HCT116 (cell line): ENCODE measurements at regions not wholly inside any gene's neighbourhood (a gene's known extent, or its start where the extent isn't known, plus 50 kb on each side); places are given as distances from the start of the nearest gene placed in this dataset.

Source experiments
- ATAC-seq: fragments of 200-7000 bp; cut with Tn5 transposase; 2 replicates; pipeline ENCODE4 v1.9.1; 2020; ENCODE audit warnings: mild to moderate bottlenecking, moderate library complexity
- BruUV-seq: library from RNA; stranded (reverse); fragments of 400-500 nt; replicated peaks from 2 replicates; lab custom pipeline; 2021; lab: Mats Ljungman, UMichigan
- CTCF ChIA-PET: fragments of 300-600 bp; sonication (Branson Sonifier 250); formaldehyde crosslinking; loops from one replicate; lab custom pipeline; 2021; ENCODE audit warnings: antibody characterized with exemption; lab: Charles Lee
- POLR2A ChIA-PET: fragments of 300-600, 350-600 bp; sonication (Branson Sonifier 250); formaldehyde crosslinking; loops from one replicate; lab custom pipeline; 2021; ENCODE audit warnings: antibody characterized with exemption; lab: Charles Lee
- RAD21 ChIA-PET, 2 experiments: fragments of 300-600 bp; sonication (Branson Sonifier 250); formaldehyde crosslinking; loops; one replicate each; lab custom pipeline; 2023; ENCODE audit warnings: low total read pairs in 2 of 2; ENCODE audit not compliant: uncharacterized antibody in 2 of 2, unreplicated experiment in 2 of 2, low non-redundant PET in 1 of 2; lab: Charles Lee
- DNase-seq: peaks from one replicate; pipeline ENCODE4 v3.0.0-alpha.2; 2010; ENCODE audit warnings: low read depth, low spot score
- H2AFZ ChIP-seq: fragments of 200-600 bp; shearing (Covaris generic), sonication (generic); 2 replicates; pipeline ENCODE4 v1.6.1; 2017; ENCODE audit warnings: low read depth, mixed run types, mixed read lengths, antibody characterized with exemption, low read length; ENCODE audit not compliant: poor library complexity, severe bottlenecking
- H3K27ac ChIP-seq: 2 replicates; pipeline ENCODE4 v1.5.1; 2012; ENCODE audit warnings: low read depth, low read length
- H3K27me3 ChIP-seq: fragments of 200-600 bp; sonication (generic); 2 replicates; pipeline ENCODE4 v1.6.1; 2016; ENCODE audit warnings: mixed run types, low read length, mixed read lengths; ENCODE audit not compliant: insufficient read depth
- H3K36me3 ChIP-seq, 2 experiments: fragments of 200-500 bp in 1 of 2; fragments of 200-600 bp in 1 of 2; sonication (Bioruptor generic) in 1 of 2; sonication (generic) in 1 of 2; 2 replicates each; pipeline versions ENCODE4 v1.5.1 to v1.6.1; 2014 to 2016; ENCODE audit warnings: low read length in 2 of 2, inconsistent platforms in 1 of 2, mixed read lengths in 1 of 2, mixed run types in 1 of 2; ENCODE audit not compliant: insufficient read depth in 2 of 2, control insufficient read depth in 1 of 2
- H3K4me1 ChIP-seq, 2 experiments: fragments of 200-600 bp in 1 of 2; sonication (generic) in 1 of 2; 2 replicates each; pipeline versions ENCODE4 v1.5.1 to v1.6.1; 2012 to 2017; ENCODE audit warnings: low read length in 2 of 2, inconsistent platforms in 1 of 2, mild to moderate bottlenecking in 1 of 2, mixed read lengths in 1 of 2, mixed run types in 1 of 2, moderate library complexity in 1 of 2; ENCODE audit not compliant: insufficient read depth in 2 of 2, control insufficient read depth in 1 of 2
- H3K4me2 ChIP-seq: fragments of 200-600 bp; sonication (generic); 2 replicates; pipeline ENCODE4 v1.6.1; 2017; ENCODE audit warnings: mixed run types, low read length, mixed read lengths
- H3K4me3 ChIP-seq, 2 experiments: fragments of 200-600 bp in 1 of 2; sonication (generic) in 1 of 2; replicated peaks in 1 of 2; 2 replicates each; pipeline ENCODE4 v1.5.1; 2011 to 2016; ENCODE audit warnings: low read length in 2 of 2, control low read depth in 1 of 2, low read depth in 1 of 2, mild to moderate bottlenecking in 1 of 2, mixed read lengths in 1 of 2, mixed run types in 1 of 2
- H3K79me2 ChIP-seq: fragments of 200-600 bp; sonication (generic); 2 replicates; pipeline ENCODE4 v1.6.1; 2017; ENCODE audit warnings: mild to moderate bottlenecking, mixed run types, low read length, moderate library complexity, mixed read lengths; ENCODE audit not compliant: insufficient read depth
- H3K9ac ChIP-seq: fragments of 200-600 bp; sonication (generic); 2 replicates; pipeline ENCODE4 v1.6.1; 2016; ENCODE audit warnings: low read length, mixed read lengths
- H3K9me2 ChIP-seq: fragments of 200-600 bp; sonication (generic), shearing (Covaris generic); 2 replicates; pipeline ENCODE4 v1.6.1; 2017; ENCODE audit warnings: mixed run types, mild to moderate bottlenecking, moderate library complexity; ENCODE audit not compliant: insufficient read depth
- H3K9me3 ChIP-seq, 2 experiments: fragments of 200-500 bp in 1 of 2; fragments of 200-600 bp in 1 of 2; sonication (Bioruptor generic) in 1 of 2; sonication (generic) in 1 of 2; 2 replicates each; pipeline ENCODE4 v1.6.1; 2014 to 2017; ENCODE audit warnings: low read length in 2 of 2, mixed read lengths in 2 of 2, inconsistent platforms in 1 of 2, low read depth in 1 of 2, mild to moderate bottlenecking in 1 of 2, mixed run types in 1 of 2, moderate library complexity in 1 of 2; ENCODE audit not compliant: control insufficient read depth in 1 of 2, insufficient read depth in 1 of 2
- H4K20me1 ChIP-seq: fragments of 200-600 bp; sonication (generic), shearing (Covaris generic); 2 replicates; pipeline ENCODE4 v1.6.1; 2017; ENCODE audit warnings: mixed run types, mild to moderate bottlenecking, moderate library complexity; ENCODE audit not compliant: insufficient read depth
- EGR1 ChIP-seq: IDR thresholded peaks from 2 replicates; pipeline ENCODE4 v1.6.1; 2012; ENCODE audit warnings: low read depth
- EZH2 ChIP-seq: fragments of 200-600 bp; sonication (generic); IDR thresholded peaks from 2 replicates; pipeline ENCODE4 v1.6.1; 2017; ENCODE audit warnings: antibody characterized with exemption, mixed run types
- EZH2phosphoT487 ChIP-seq: fragments of 200-600 bp; IDR thresholded peaks from 2 replicates; pipeline ENCODE4 v1.6.1; 2018; ENCODE audit warnings: antibody characterized with exemption, borderline replicate concordance
- JUND ChIP-seq: IDR thresholded peaks from 2 replicates; pipeline ENCODE4 v1.6.1; 2012
- RAD21 ChIP-seq: IDR thresholded peaks from 2 replicates; pipeline ENCODE4 v1.6.1; 2012; ENCODE audit warnings: low read depth, mild to moderate bottlenecking
- REST ChIP-seq: IDR thresholded peaks from 2 replicates; pipeline ENCODE4 v1.6.1; 2012; ENCODE audit warnings: low read depth
- SRF ChIP-seq: IDR thresholded peaks from 2 replicates; pipeline ENCODE4 v1.6.1; 2012; ENCODE audit warnings: low read depth
- intact Hi-C: fragments of 100-400 bp; cut with micrococcal nuclease; formaldehyde crosslinking; loops from 2 replicates; pipeline ENCODE4 v1.10.0; 2022

DNA sequence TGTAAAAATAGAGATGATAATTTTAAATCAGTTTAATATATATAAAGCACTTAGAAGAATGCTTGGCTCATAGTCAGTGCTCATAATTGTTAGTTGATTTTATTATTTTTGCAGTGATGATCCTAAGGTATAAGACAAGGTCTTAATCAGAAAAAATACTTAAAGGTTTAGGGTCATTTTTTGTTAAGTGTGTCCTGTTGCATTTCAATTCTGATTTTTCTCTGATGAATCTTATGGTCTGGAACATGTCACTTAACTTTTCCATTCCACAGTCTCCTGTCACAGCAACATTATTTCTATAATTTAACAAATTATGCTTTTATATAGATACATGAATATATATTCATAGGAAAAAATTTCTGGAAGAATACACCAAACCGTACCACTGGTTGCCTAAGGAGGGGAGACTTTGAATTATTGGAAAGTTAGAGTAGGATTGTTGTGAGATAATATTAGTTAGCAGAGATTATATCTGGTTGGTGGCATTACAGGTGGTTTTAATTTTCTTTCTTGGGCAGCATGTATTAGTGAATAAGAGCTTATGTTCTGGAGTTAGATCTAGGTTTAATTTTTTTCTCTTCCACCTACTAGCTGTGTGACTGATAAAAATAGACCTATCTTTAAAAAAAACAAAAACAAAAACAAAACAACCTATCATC is 188.7 kb downstream of the TANC2 start:
- intact Hi-C loops = no loop called here
- POLR2A ChIA-PET = no interaction called here

More for the DNA sequence above, 188.7 kb downstream of the TANC2 start:
- ChIA-PET RAD21 (no interaction called here), CTCF (no interaction called here)
- H4K20me1 ChIP-seq = no peaks in the 10 kb centered on the region
- H3K9me2 ChIP-seq = no peaks in the 10 kb centered on the region
- no peaks in the 10 kb centered on the region for H3K27me3 ChIP-seq
- H3K79me2 ChIP-seq = no peaks in the 10 kb centered on the region
- H2AFZ ChIP-seq = no peak overlapping the region
- no peak for ATAC-seq
- H3K4me3 ChIP-seq = no peak overlapping the region
- BruUV-seq = no TSS peak
- H3K27ac ChIP-seq = no peak overlapping the region
- H3K4me2 ChIP-seq = no peak overlapping the region
- no peak overlapping the region for H3K9ac ChIP-seq
- no peaks in the 10 kb centered on the region for H3K9me3 ChIP-seq
- no peak for DNase-seq
- TF ChIP-seq EZH2phosphoT487 (no peak), REST (no peak), JUND (no peak), EZH2 (no peak), RAD21 (no peak), EGR1 (no peak), SRF (no peak)
- H3K4me1 ChIP-seq = no peaks in the 10 kb centered on the region
- H3K36me3 ChIP-seq = no peaks in the 10 kb centered on the region
